Keratinocyte (primary cell): ENCODE measurements at regions not wholly inside any gene's neighbourhood (a gene's known extent, or its start where the extent isn't known, plus 50 kb on each side); places are given as distances from the start of the nearest gene placed in this dataset.

Experiments used
- CTCF ChIP-seq, 3 experiments: IDR thresholded peaks in 1 of 3; conservative IDR thresholded peaks in 1 of 3; optimal IDR thresholded peaks in 1 of 3; 2 replicates in 2 of 3; 3 replicates in 1 of 3; pipeline versions ENCODE3 to v1.5.1; 2011; ENCODE audit warnings: low read length in 3 of 3, mild to moderate bottlenecking in 3 of 3, moderate library complexity in 2 of 3, control low read depth in 1 of 3, inconsistent platforms in 1 of 3; ENCODE audit not compliant: insufficient read depth in 2 of 3; ENCODE audit errors: extremely low read depth in 1 of 3
- EZH2 ChIP-seq: IDR thresholded peaks from one replicate; pipeline ENCODE4 v1.6.1; 2012; ENCODE audit warnings: inconsistent platforms, mild to moderate bottlenecking, low read length, moderate library complexity

DNA sequence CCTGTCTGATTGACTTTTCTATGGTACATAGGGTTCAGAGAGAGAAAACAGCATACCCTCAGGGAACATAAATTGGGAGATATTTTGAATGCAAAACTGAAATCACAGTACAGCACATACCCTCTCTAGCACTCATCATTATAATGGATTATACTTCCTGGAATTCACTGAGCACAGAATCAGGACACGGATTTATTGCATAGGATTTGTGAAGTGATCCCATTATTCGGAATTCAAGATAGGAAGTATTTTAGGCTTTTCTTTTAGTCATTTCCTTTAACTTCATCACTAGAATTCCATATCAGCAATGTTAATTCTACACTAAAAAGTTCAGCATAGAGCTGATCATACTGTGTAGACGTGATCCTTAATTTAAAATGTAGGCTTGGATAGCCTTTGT is 407.0 kb downstream of the PID1 start:
- TF ChIP-seq EZH2, result no peak
- no peak for TF ChIP-seq CTCF (optimal IDR thresholded peaks at IDR 0.05 in 1 of 3, IDR thresholded peaks at IDR 0.05 in 1 of 3, conservative IDR thresholded peaks at IDR 0.05 in 1 of 3; ENCODE audit: extremely low read depth in 1 of 3, insufficient read depth in 2 of 3, low read length in 3 of 3)
